SHP77 treated with DMSO at 0.1 percent for 48 hours (cell line): ENCODE measurements at regions not wholly inside any gene's neighbourhood (a gene's known extent, or its start where the extent isn't known, plus 50 kb on each side); places are given as distances from the start of the nearest gene placed in this dataset.
"Not testable (repeated sequence)": the region's sequence is repeated elsewhere in the genome, so short reads cannot be mapped to it uniquely, and the experiment has no call there.

ENCODE experiments used
- DNase-seq: peaks from one replicate; lab custom pipeline; 2025; lab: John Stamatoyannopoulos, UW

DNA sequence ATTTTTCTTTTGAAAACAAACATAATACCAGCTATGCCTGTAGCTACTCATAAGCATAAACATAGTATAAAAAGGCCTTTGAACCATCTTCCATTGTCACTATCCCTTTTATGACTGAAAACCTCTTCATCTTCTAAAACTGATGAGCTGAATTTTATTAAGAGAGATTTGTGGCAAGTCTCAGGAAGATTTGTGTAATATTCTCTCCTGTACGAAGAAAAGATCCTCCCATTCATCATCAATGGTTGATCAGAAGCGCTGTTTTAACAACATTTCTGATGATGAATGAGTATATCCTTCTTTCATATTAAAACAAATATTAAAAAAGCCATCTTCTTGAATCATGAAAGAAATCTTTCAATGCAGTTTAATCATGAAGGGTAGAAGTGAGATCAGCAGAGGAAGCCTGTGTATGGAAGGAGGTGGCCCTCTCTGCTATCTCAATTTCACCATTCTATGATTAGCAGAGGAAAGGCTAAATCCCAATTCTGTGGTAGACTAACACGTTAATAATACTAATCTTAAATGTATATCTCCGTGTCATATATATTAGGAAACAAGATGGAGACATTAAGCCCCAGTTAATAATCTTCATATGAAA lies 430.2 kb downstream of the FRK start:
- no peak for DNase-seq

DNA sequence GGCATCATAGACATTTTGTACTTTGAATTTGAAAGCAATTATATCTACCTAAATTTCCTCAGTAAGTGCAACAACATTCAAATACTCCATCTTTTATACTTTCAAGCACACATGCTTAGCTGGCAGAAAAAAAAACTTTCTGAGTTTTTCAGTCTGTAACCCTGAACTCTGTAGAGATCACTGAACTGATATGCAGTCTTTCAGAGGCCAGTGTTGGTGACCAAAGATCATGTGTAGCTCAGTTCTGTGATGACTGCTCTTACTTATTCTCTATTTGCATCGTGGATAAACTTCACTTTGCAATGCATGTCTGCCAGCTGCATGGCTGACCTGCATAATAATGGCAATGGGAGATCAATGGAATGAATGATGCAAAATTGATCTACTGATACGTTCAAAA lies 431.3 kb downstream of the FRK start:
- DNase-seq: no peak

DNA sequence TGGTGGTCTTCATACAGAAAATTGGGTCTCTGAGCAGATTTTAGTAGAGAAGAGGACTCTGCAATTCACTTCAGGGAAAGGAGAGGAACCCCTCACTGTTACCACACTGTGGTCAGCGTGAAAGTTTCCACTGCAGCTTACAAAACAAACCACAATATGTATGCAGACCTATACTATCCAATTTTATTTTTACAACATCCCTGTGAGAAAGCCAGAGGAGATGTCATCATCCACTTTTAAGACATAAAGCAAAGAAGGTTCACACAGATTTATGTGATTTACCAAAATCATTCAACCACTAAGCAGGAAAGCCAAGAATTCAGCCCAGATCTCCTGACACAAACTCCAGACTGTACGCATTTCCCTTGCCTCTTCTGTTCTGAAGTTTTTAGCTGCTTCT lies 442.4 kb downstream of the FRK start:
- no peak for DNase-seq

- DNase-seq: no peak
Observed at GRCh38 chr6:115617031-115617430, 443.7 kb downstream of the FRK start.

DNA sequence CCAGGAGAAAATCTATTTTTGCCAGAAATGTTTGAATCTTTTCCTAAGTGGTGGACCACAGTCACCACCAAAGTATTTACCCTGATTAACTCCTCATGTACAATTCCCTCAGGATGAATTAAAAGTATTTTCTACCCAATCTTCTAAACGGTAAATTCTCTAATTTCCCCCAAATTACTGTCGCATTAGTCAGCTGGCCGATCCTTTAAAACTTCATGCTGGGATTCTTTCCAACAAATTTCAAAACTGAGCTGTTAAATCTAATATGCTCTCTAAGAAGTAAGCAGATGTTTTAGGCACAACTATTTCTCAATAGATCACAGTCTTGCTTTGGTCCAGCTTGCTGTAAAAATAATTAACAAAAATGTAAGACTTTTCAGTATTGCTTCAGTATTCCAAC lies 447.2 kb downstream of the FRK start:
- no peak for DNase-seq

- no peak for DNase-seq
Observed at GRCh38 chr6:115612796-115613479, 447.8 kb downstream of the FRK start.

- DNase-seq: no peak
Observed at GRCh38 chr6:115612216-115612615, 448.5 kb downstream of the FRK start.

GRCh38 chr6:115610696-115611095 lies 450.0 kb downstream of the FRK start:
- no peak for DNase-seq

GRCh38 chr6:115609111-115609510 lies 451.6 kb downstream of the FRK start:
- no peak for DNase-seq

DNA sequence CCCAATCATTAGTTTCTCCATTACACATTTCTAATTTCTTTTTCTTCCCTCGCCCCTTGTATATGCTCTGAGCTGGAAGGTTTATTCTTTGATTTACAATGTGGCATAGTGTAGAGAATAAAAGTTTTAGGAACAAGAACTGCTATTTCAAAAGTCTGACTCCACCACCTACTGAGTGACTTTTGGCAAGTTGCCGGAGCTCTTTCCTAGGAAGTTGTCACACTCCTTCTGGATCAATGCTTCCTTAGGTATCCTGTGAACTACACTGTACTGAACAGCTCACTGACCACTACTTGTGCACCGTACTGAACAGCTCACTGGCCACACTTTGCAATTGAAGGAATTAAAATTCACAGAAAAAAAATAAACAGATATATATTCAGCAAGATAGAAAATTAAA lies 458.2 kb downstream of the FRK start:
- no peak for DNase-seq

- DNase-seq: no peak
Observed at GRCh38 chr6:115601509-115601908, 459.2 kb downstream of the FRK start.

GRCh38 chr6:115601064-115601463 lies 459.6 kb downstream of the FRK start:
- DNase-seq: no peak

DNA sequence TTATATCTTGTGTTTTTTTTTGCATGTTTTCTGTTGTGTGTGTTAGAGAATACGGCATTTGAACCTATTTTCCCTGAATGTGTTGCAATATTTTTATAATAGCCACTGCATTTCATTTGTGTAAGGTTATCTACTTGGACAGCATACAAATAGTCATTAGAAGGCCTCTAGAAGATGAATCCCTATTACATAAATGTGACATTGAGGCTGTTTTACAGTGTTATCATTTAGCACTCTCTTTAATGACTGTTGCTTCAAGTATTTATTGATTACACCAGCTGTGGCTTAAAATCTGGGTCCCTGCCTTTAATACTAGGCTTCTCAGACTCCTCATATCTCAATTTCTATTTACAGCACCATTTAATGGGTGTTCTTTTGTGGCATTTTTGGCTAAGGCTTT lies 465.8 kb downstream of the FRK start:
- DNase-seq: no peak

DNA sequence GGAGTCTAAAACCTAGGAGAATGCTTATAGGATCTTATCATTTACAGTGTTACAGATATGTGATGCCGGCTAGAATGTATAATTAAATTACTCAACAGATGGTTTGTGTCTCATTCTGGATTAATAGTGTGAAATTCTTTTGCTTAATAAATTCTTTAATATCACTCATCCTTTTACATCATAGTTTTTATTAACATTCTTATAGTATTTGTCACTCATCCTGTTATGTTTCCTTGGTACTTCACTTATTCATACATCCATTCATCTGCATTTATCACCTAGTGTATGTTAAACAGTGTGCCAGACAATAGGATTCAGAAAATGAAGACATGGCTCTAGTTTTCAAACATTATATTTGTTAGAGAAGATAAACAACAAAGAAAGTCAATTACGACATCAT lies 468.7 kb downstream of the FRK start:
- no peak for DNase-seq

DNA sequence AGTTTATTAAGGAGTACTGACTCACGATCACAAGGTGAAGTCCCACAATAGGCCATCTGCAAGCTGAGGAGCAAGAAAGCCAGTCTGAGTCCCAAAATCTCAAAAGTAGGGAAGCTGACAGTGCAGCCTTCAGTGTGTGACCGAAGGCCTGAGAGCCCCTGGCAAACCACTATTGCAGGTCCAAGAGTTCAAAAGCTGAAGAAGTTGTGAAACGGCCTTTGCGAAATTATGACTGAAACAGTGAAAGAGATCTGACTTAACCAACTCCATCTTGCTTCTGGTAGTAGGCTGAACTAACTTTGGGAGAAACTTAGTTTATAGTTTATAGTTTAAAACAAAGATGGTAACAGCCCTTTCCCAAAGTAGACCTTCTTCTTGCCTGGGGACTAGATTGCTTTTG lies 471.6 kb downstream of the FRK start:
- DNase-seq: not testable (repeated sequence)

- DNase-seq: no peak
Observed at GRCh38 chr6:115583290-115583689, 477.4 kb downstream of the FRK start.

DNA sequence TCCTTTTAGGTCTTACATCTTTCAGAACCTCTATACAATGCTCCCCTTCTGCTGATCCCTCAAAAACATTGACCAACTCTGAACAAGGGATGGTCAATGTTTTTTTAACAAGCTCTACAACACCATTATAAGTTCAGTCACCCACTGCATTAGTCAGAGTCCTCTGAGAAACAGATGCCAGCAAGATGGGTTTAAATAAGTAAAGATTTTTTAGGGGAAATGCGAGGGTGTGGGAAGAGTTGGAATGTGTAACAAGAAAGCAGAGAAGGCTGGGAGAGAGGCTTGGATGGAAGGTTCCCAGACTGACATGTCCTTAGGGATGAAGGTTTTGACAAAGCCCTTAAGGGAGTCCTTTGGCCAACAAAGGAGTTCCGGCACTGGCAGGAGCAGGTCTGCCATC lies 478.3 kb downstream of the FRK start:
- DNase-seq: no peak

- DNase-seq: not testable (repeated sequence)
Observed at GRCh38 chr6:115579565-115579964, 481.1 kb downstream of the FRK start.

DNA sequence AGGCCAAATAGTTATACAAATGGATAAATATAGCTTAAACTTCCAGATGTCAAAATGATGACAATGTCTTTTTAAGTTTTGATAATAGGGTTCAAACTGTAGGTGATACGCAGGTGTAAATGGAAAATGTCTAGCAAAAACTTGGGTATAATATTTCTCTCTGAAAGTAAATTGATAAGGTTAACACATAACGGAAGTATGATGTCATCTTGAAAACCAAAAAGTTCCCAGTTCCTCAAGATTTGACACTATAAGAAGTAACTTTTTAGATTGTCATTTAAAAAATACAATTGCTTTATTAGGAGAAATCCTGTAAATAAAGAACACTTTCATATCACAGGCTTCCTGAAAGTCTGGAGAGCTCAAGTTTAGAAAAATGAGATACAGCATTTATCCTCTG lies 483.4 kb downstream of the FRK start:
- DNase-seq: no peak

DNA sequence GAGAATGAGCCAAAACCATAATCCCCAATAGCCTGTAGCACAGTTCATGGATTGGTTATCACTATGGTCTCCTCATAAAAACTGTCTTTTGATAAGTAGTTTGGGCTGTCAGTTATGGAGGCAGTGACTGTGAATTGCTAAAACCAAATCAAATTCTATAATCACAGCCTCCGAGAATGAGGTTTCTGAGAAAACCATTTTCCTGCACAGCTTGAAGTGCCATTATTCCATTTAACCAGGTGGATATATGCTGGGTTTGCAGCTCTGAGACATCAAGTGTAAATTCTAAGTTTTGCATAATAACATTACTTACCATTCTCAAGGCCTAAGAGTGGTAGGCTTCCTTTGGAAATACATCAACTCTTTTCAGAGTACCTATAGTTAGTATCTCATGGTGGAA lies 485.4 kb downstream of the FRK start:
- DNase-seq: no peak

GRCh38 chr6:115573861-115574260 lies 486.8 kb downstream of the FRK start:
- DNase-seq: no peak

DNA sequence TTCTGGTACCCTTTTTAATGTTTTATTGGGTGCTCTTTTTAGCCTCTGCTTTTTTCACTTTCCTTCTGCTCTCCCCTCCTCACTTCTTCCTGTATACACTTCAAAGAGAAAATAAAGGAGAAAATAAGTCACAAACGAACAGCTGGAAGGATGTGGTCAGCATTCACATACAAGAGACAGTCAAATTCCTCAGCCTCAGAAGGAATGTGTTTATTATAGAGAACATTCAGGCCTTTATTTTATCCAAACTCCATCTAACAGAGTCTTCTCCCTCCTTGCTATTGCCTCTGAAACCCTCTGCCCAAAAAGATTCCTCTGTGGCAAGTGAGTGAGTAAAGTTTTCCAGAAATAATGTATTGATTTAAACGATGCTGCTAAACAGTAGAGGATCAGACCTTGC lies 490.4 kb downstream of the FRK start:
- DNase-seq: no peak

DNA sequence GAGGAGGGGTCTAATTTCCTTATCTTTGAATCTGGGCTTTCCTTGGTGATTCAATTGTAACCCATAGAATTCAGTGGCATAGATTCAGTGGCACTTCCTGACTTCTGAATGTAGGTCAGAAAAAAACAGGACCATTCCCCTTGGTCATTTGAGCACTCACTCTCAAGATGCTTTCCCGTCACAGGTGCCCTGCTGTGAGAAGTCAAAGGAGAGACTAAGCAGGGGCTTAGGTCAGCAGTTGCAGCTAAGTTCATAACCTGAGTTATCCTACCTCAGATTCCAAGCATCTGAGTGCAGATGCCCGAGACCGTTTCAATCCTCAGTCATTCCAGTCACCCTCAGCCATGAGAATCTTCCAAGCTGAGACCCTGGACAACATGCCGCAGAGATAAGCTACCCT lies 506.6 kb downstream of the FRK start:
- no peak for DNase-seq

DNA sequence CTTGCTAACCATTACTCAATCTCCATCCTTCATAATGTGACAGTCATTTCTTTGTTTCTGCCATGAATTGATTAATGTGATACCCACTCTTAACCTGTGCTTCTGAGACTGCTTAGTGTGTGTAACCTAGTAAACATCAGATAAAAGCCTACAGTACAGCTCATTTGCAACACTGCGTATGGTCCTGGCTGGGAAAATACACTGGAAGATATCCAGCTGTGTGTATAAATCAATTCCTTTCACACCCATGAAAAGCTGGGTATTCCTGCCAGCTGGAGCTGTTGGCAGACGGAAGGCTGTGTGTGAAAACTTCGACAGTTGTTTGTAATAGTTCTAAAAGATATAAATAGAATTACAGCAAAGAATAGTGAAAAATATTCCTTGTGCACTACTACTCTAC lies 509.2 kb downstream of the FRK start:
- DNase-seq: peak; percentile 83
